ENCODE measurements at regions not wholly inside any gene's neighbourhood (a gene's known extent, or its start where the extent isn't known, plus 50 kb on each side); places are given as distances from the start of the nearest gene placed in this dataset.

- Mint-ChIP-seq H3K27me3 (ENCODE audit: insufficient read depth) (no peaks in the 10 kb centered on the region), H3K27ac (no peak overlapping the region), H3K9me3 (no peaks in the 10 kb centered on the region), H3K4me1 (ENCODE audit: low read depth) (no peaks in the 10 kb centered on the region), H3K36me3 (ENCODE audit: low read depth) (no peaks in the 10 kb centered on the region), H3K4me3 (no peak overlapping the region)
- intact Hi-C loops (cut with micrococcal nuclease): no loop called here
- no peak for DNase-seq (ENCODE audit: low spot score)
Measured at GRCh38 chr1:13930151-13930550, 230.2 kb downstream of the PRDM2 start.

- intact Hi-C loops (cut with micrococcal nuclease): no loop called here
- Mint-ChIP-seq H3K4me3 (no peak overlapping the region), H3K36me3 (ENCODE audit: low read depth) (no peaks in the 10 kb centered on the region), H3K27ac (no peak overlapping the region), H3K27me3 (ENCODE audit: insufficient read depth) (no peaks in the 10 kb centered on the region), H3K4me1 (ENCODE audit: low read depth) (no peaks in the 10 kb centered on the region), H3K9me3 (no peaks in the 10 kb centered on the region)
- no peak for DNase-seq (ENCODE audit: low spot score)
Measured at GRCh38 chr1:13931226-13931625, 231.2 kb downstream of the PRDM2 start.

- Mint-ChIP-seq H3K4me1 (ENCODE audit: low read depth) (no peaks in the 10 kb centered on the region), H3K36me3 (ENCODE audit: low read depth) (no peaks in the 10 kb centered on the region), H3K27me3 (ENCODE audit: insufficient read depth) (peaks cover 3% of the 10 kb centered on the region), H3K9me3 (no peaks in the 10 kb centered on the region), H3K27ac (no peak overlapping the region), H3K4me3 (no peak overlapping the region)
- intact Hi-C loops (cut with micrococcal nuclease): no loop called here
- DNase-seq (ENCODE audit: low spot score): no peak
Measured at GRCh38 chr1:13935336-13935735, 235.3 kb downstream of the PRDM2 start.

- H3K4me3 Mint-ChIP-seq: no peak overlapping the region
- peaks cover 7% of the 10 kb centered on the region for H3K9me3 Mint-ChIP-seq
- H3K27ac Mint-ChIP-seq: no peak overlapping the region
- intact Hi-C loops (cut with micrococcal nuclease): no loop called here
- DNase-seq (ENCODE audit: low spot score): no peak
- no peaks in the 10 kb centered on the region for H3K4me1 Mint-ChIP-seq (ENCODE audit: low read depth)
- H3K27me3 Mint-ChIP-seq (ENCODE audit: insufficient read depth): peaks cover 3% of the 10 kb centered on the region
- no peaks in the 10 kb centered on the region for H3K36me3 Mint-ChIP-seq (ENCODE audit: low read depth)
Measured at GRCh38 chr1:13941315-13941714, 241.3 kb downstream of the PRDM2 start.

- Mint-ChIP-seq H3K4me3 (no peak overlapping the region), H3K27me3 (ENCODE audit: insufficient read depth) (no peaks in the 10 kb centered on the region), H3K36me3 (ENCODE audit: low read depth) (no peaks in the 10 kb centered on the region), H3K9me3 (peaks cover 7% of the 10 kb centered on the region), H3K27ac (no peak overlapping the region), H3K4me1 (ENCODE audit: low read depth) (no peaks in the 10 kb centered on the region)
- DNase-seq (ENCODE audit: low spot score): no peak
- intact Hi-C loops (cut with micrococcal nuclease): no loop called here
Measured at GRCh38 chr1:13943055-13943454, 243.1 kb downstream of the PRDM2 start.

- peaks cover 7% of the 10 kb centered on the region for H3K9me3 Mint-ChIP-seq
- H3K36me3 Mint-ChIP-seq (ENCODE audit: low read depth): no peaks in the 10 kb centered on the region
- intact Hi-C loops (cut with micrococcal nuclease): no loop called here
- no peaks in the 10 kb centered on the region for H3K4me1 Mint-ChIP-seq (ENCODE audit: low read depth)
- H3K27me3 Mint-ChIP-seq (ENCODE audit: insufficient read depth): no peaks in the 10 kb centered on the region
- H3K4me3 Mint-ChIP-seq: no peak overlapping the region
- DNase-seq (ENCODE audit: low spot score): no peak
- H3K27ac Mint-ChIP-seq: no peak overlapping the region
Measured at GRCh38 chr1:13945856-13946255, 245.9 kb downstream of the PRDM2 start.

GRCh38 chr1:13947658-13948057, 247.7 kb downstream of the PRDM2 start:
- intact Hi-C loops (cut with micrococcal nuclease): no loop called here
- Mint-ChIP-seq H3K27me3 (ENCODE audit: insufficient read depth) (no peaks in the 10 kb centered on the region), H3K4me3 (no peak overlapping the region), H3K9me3 (peaks cover 4% of the 10 kb centered on the region), H3K27ac (no peak overlapping the region), H3K4me1 (ENCODE audit: low read depth) (no peaks in the 10 kb centered on the region), H3K36me3 (ENCODE audit: low read depth) (no peaks in the 10 kb centered on the region)
- no peak for DNase-seq (ENCODE audit: low spot score)

GRCh38 chr1:13948396-13948795, 248.4 kb downstream of the PRDM2 start:
- intact Hi-C loops (cut with micrococcal nuclease): no loop called here

GRCh38 chr1:13948888-13949391, 249.0 kb downstream of the PRDM2 start:
- DNase-seq (ENCODE audit: low spot score): no peak
- H3K9me3 Mint-ChIP-seq: no peaks in the 10 kb centered on the region
- intact Hi-C loops (cut with micrococcal nuclease): no loop called here
- H3K27me3 Mint-ChIP-seq (ENCODE audit: insufficient read depth): no peaks in the 10 kb centered on the region
- no peaks in the 10 kb centered on the region for H3K4me1 Mint-ChIP-seq (ENCODE audit: low read depth)
- no peak overlapping the region for H3K27ac Mint-ChIP-seq
- H3K36me3 Mint-ChIP-seq (ENCODE audit: low read depth): no peaks in the 10 kb centered on the region
- H3K4me3 Mint-ChIP-seq: no peak overlapping the region

More at GRCh38 chr1:13948396-13948795, 248.4 kb downstream of the PRDM2 start:
- Mint-ChIP-seq H3K27ac (no peak overlapping the region), H3K4me1 (ENCODE audit: low read depth) (no peaks in the 10 kb centered on the region), H3K27me3 (ENCODE audit: insufficient read depth) (no peaks in the 10 kb centered on the region), H3K36me3 (ENCODE audit: low read depth) (no peaks in the 10 kb centered on the region), H3K9me3 (no peaks in the 10 kb centered on the region), H3K4me3 (no peak overlapping the region)
- no peak for DNase-seq (ENCODE audit: low spot score)

GRCh38 chr1:13949546-13949945, 249.6 kb downstream of the PRDM2 start:
- intact Hi-C loops (cut with micrococcal nuclease): no loop called here
- Mint-ChIP-seq H3K4me1 (ENCODE audit: low read depth) (no peaks in the 10 kb centered on the region), H3K36me3 (ENCODE audit: low read depth) (no peaks in the 10 kb centered on the region)

GRCh38 chr1:13950637-13951036, 250.6 kb downstream of the PRDM2 start:
- H3K27ac Mint-ChIP-seq: no peak overlapping the region
- H3K27me3 Mint-ChIP-seq (ENCODE audit: insufficient read depth): no peaks in the 10 kb centered on the region
- H3K9me3 Mint-ChIP-seq: no peaks in the 10 kb centered on the region
- no peak overlapping the region for H3K4me3 Mint-ChIP-seq
- intact Hi-C loops (cut with micrococcal nuclease): no loop called here
- H3K4me1 Mint-ChIP-seq (ENCODE audit: low read depth): no peaks in the 10 kb centered on the region
- no peaks in the 10 kb centered on the region for H3K36me3 Mint-ChIP-seq (ENCODE audit: low read depth)
- DNase-seq (ENCODE audit: low spot score): no peak

More at GRCh38 chr1:13949546-13949945, 249.6 kb downstream of the PRDM2 start:
- no peak for DNase-seq (ENCODE audit: low spot score)
- Mint-ChIP-seq H3K9me3 (no peaks in the 10 kb centered on the region), H3K27ac (no peak overlapping the region), H3K27me3 (ENCODE audit: insufficient read depth) (no peaks in the 10 kb centered on the region), H3K4me3 (no peak overlapping the region)

- no peak for DNase-seq (ENCODE audit: low spot score)
- Mint-ChIP-seq H3K27me3 (ENCODE audit: insufficient read depth) (no peaks in the 10 kb centered on the region), H3K9me3 (no peaks in the 10 kb centered on the region), H3K4me1 (ENCODE audit: low read depth) (no peaks in the 10 kb centered on the region), H3K27ac (no peak overlapping the region), H3K4me3 (no peak overlapping the region), H3K36me3 (ENCODE audit: low read depth) (no peaks in the 10 kb centered on the region)
- intact Hi-C loops (cut with micrococcal nuclease): no loop called here
Measured at GRCh38 chr1:13951793-13952751, 252.1 kb downstream of the PRDM2 start.

- Mint-ChIP-seq H3K4me1 (ENCODE audit: low read depth) (no peaks in the 10 kb centered on the region), H3K9me3 (no peaks in the 10 kb centered on the region), H3K4me3 (no peak overlapping the region), H3K36me3 (ENCODE audit: low read depth) (no peaks in the 10 kb centered on the region), H3K27ac (no peak overlapping the region), H3K27me3 (ENCODE audit: insufficient read depth) (no peaks in the 10 kb centered on the region)
- DNase-seq (ENCODE audit: low spot score): no peak
- intact Hi-C loops (cut with micrococcal nuclease): no loop called here
Measured at GRCh38 chr1:13952985-13953384, 253.0 kb downstream of the PRDM2 start.

Measured in activated T-helper 1 cell treated with anti-CD3 and anti-CD28 coated beads, Interleukin-12 subunit alpha, Interleukin-12 subunit beta, Interleukin-2, Interleukin-4 antibody, amounts not matched to agents 30 ng/mL and 10 ng/mL and 1 ng/mL, durations not matched to agents 14 hours and 24 hours and 36 hours (primary cell).